GM23338 (cell line): ENCODE measurements at regions not wholly inside any gene's neighbourhood (a gene's known extent, or its start where the extent isn't known, plus 50 kb on each side); places are given as distances from the start of the nearest gene placed in this dataset.

Source experiments
- CREB1 ChIP-seq: fragments of 250-450 bp; sonication (Bioruptor Pico); IDR thresholded peaks from 2 replicates; pipeline ENCODE4 v1.5.0; 2020; ENCODE audit warnings: low read depth, mild to moderate bottlenecking, moderate library complexity
- ETS1 ChIP-seq: IDR thresholded peaks from 2 replicates; pipeline ENCODE4 v1.6.1; 2016; ENCODE audit warnings: antibody characterized with exemption
- EZH2 ChIP-seq: fragments of 200-600 bp; sonication (generic); IDR thresholded peaks from one replicate; pipeline ENCODE4 v1.8.0; 2017; ENCODE audit warnings: antibody characterized with exemption, mild to moderate bottlenecking, low read depth; ENCODE audit not compliant: unreplicated experiment
- EZH2phosphoT487 ChIP-seq: fragments of 200-600 bp; sonication (generic); IDR thresholded peaks from one replicate; pipeline ENCODE4 v1.8.1; 2018; ENCODE audit warnings: antibody characterized with exemption; ENCODE audit not compliant: unreplicated experiment
- JUNB ChIP-seq: IDR thresholded peaks from one replicate; pipeline ENCODE4 v1.6.1; 2016; ENCODE audit warnings: antibody characterized with exemption; ENCODE audit not compliant: unreplicated experiment
- NANOG ChIP-seq: IDR thresholded peaks from 2 replicates; pipeline ENCODE4 v1.6.1; 2016; ENCODE audit warnings: antibody characterized with exemption, borderline replicate concordance
- POLR2AphosphoS5 ChIP-seq: IDR thresholded peaks from 2 replicates; pipeline ENCODE4 v1.6.1; 2016; ENCODE audit warnings: antibody characterized with exemption, low read depth
- STAT1 ChIP-seq: IDR thresholded peaks from one replicate; pipeline ENCODE4 v1.6.1; 2016; ENCODE audit warnings: antibody characterized with exemption; ENCODE audit not compliant: unreplicated experiment
- ZNF114 ChIP-seq: fragments of 250-450 bp; sonication (Bioruptor Pico); IDR thresholded peaks from 2 replicates; pipeline ENCODE4 v1.5.0; 2020; ENCODE audit warnings: mild to moderate bottlenecking, moderate library complexity
- TF ChIP-seq, protein P1 (sequence below), 2 experiments: fragments of 200-600 bp in 1 of 2; sonication (generic) in 1 of 2; conservative IDR thresholded peaks; 2 replicates each; pipeline versions ENCODE4 v1.5.1 to v1.6.1; 2016 to 2017; ENCODE audit warnings: antibody characterized with exemption in 2 of 2, low read depth in 2 of 2, mild to moderate bottlenecking in 2 of 2, moderate library complexity in 1 of 2
- TF ChIP-seq, protein P2 (sequence below): IDR thresholded peaks from one replicate; pipeline ENCODE4 v1.6.1; 2018; ENCODE audit warnings: antibody characterized with exemption; ENCODE audit not compliant: unreplicated experiment

DNA sequence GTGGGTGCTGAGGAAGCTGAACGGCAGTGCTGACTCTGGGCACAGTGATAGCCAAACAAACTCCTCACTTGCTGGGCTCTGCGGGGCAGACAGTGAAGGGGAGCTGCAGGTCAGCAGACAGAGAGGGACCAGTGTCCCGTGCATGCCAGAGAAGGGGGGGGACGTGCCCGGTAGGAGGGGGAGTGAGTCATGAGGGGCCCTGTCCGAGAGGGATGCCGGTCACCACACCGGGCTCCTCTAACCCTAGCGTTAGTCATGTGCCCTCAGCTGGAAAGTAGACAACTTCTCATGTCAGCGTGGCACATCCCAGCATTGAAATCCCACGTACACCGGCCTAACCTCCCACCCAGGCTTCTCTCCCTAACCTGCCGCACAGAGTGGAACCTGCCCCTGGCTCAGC, 117.1 kb upstream of the DPP6 start:
- TF ChIP-seq, protein P1, sequence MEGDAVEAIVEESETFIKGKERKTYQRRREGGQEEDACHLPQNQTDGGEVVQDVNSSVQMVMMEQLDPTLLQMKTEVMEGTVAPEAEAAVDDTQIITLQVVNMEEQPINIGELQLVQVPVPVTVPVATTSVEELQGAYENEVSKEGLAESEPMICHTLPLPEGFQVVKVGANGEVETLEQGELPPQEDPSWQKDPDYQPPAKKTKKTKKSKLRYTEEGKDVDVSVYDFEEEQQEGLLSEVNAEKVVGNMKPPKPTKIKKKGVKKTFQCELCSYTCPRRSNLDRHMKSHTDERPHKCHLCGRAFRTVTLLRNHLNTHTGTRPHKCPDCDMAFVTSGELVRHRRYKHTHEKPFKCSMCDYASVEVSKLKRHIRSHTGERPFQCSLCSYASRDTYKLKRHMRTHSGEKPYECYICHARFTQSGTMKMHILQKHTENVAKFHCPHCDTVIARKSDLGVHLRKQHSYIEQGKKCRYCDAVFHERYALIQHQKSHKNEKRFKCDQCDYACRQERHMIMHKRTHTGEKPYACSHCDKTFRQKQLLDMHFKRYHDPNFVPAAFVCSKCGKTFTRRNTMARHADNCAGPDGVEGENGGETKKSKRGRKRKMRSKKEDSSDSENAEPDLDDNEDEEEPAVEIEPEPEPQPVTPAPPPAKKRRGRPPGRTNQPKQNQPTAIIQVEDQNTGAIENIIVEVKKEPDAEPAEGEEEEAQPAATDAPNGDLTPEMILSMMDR (conservative IDR thresholded peaks at IDR 0.05; ENCODE audit: low read depth in 2 of 2) = no peak
- TF ChIP-seq POLR2AphosphoS5 (no peak), JUNB (no peak), EZH2phosphoT487 (no peak), STAT1 (no peak), EZH2 (no peak), CREB1 (no peak), ETS1 (no peak), ZNF114 (CRISPR knock-in tag) (no peak), NANOG (no peak)
- TF ChIP-seq, protein P2, sequence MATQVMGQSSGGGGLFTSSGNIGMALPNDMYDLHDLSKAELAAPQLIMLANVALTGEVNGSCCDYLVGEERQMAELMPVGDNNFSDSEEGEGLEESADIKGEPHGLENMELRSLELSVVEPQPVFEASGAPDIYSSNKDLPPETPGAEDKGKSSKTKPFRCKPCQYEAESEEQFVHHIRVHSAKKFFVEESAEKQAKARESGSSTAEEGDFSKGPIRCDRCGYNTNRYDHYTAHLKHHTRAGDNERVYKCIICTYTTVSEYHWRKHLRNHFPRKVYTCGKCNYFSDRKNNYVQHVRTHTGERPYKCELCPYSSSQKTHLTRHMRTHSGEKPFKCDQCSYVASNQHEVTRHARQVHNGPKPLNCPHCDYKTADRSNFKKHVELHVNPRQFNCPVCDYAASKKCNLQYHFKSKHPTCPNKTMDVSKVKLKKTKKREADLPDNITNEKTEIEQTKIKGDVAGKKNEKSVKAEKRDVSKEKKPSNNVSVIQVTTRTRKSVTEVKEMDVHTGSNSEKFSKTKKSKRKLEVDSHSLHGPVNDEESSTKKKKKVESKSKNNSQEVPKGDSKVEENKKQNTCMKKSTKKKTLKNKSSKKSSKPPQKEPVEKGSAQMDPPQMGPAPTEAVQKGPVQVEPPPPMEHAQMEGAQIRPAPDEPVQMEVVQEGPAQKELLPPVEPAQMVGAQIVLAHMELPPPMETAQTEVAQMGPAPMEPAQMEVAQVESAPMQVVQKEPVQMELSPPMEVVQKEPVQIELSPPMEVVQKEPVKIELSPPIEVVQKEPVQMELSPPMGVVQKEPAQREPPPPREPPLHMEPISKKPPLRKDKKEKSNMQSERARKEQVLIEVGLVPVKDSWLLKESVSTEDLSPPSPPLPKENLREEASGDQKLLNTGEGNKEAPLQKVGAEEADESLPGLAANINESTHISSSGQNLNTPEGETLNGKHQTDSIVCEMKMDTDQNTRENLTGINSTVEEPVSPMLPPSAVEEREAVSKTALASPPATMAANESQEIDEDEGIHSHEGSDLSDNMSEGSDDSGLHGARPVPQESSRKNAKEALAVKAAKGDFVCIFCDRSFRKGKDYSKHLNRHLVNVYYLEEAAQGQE = no peak
